HG03025 (cell line): ENCODE measurements at regions not wholly inside any gene's neighbourhood (a gene's known extent, or its start where the extent isn't known, plus 50 kb on each side); places are given as distances from the start of the nearest gene placed in this dataset.
"Not testable (repeated sequence)": the region's sequence is repeated elsewhere in the genome, so short reads cannot be mapped to it uniquely, and the experiment has no call there.

Experiments
- ATAC-seq: cut with Tn5 transposase; IDR thresholded peaks from one replicate; pipeline ENCODE4 v1.9.1; 2021; ENCODE audit warnings: mild to moderate bottlenecking, moderate library complexity; ENCODE audit not compliant: unreplicated experiment, low FRiP score

DNA sequence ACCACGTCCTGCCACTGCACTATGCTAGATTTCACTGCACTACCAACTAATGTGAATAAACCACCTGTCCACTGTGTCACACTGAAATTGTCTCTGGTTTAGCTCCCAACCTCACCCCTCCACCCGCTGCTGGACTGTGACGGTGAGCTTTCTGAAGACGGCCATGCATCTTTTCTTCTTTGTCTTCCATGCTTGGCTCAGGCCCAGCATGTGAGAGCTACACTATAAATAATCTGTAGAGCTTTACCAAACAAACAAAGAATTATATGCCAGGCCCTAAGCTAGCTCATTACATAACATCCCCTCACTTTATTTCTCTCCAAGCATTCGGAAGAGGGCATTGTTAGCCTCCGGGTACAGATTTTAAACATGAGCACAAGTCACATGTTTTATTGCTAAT is 633.2 kb downstream of the TNS3 start:
- ATAC-seq: no peak

DNA sequence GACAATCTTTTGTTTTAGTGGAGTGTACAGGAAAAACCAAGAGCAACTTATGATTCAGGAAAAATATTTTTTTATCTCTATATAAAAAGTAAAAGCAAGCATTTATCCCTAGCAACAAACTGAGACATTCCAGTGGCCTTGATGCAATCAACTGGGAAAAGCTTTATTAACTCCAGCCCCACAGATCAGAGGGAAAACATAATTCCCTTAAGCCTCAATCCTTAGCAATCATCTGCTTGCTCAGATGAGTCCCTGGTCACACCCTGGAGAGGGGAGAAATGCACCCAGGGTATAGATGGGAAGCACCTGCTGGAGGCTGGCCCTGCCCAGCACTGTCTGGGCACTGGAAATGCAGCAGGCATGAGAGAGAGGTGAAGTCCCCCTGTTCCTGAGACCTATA is 636.6 kb downstream of the TNS3 start:
- ATAC-seq: no peak

DNA sequence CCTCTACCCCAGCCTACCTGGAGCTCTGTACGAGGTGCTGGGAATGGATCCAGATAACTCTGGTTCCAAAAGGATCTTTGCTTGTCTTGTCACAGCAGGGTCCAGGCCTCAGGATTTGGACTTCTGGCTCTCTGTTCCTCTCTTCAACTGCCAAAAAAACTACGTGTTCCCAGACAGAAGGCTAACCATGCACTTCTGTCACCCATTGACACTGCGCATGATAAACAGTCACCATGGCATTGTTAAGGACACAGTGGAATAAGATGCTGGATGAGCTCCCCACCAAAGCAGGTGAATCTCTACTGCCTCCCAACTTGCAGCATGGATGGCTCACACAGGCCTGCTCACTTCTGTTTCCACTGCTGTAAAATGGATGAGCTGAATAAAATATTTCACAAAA is 637.9 kb downstream of the TNS3 start:
- ATAC-seq: no peak

DNA sequence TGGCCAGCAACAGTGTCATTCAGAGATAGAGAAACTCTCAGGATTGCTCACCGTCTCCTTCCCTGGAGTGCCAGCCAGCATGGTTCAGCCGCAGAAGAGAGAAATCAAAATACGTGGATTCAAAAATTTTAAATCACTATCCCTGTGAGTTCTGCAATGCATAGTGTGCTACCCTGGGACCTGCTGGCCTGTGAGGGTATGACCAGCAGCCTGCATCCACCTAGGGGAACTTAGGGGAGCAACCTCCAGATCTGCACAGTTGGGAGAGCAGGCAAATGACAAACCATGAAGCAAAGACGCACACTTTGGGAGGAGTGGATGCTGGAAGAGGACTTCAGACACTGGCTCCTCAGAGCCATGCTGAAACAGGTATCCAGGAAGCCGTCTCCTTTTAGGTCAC is 639.3 kb downstream of the TNS3 start:
- no peak for ATAC-seq

DNA sequence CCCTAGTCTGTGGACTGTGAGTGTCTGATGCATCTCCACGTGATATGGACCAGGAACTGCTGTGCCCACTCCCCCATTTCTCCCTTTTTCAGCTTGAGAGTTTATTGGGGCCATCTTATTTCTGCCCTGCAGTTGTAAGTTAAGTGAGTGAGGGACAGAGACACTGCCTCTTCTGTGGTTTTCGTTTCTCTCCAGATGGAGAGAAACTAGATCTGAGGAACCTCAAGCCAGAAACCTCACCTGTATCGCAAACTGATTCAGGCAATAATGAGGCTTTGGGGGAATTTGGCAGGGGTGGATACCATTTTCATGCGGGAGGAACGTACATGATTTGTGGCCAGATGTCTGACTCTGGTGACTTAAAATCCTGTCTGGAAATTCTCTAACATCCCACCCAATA is 641.7 kb downstream of the TNS3 start:
- ATAC-seq: no peak

DNA sequence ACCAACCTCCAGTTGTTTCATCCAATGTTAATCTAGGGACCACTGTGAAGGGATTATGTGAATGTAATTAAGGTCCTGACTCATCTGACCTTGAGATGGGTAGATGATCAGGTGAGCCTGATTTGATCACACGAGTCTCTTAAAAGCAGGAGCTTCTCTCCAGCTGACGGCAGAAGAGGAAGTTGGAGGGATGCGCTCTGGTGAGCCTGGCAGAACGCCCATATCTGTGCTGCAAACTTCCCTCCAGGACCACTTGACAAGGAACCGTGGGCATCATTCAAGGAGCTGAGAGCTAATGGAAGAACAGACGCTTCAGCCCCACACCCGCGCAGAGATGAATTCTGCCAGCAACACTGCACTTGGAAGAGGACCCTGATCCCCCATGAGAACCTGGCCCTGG is 642.4 kb downstream of the TNS3 start:
- no peak for ATAC-seq

DNA sequence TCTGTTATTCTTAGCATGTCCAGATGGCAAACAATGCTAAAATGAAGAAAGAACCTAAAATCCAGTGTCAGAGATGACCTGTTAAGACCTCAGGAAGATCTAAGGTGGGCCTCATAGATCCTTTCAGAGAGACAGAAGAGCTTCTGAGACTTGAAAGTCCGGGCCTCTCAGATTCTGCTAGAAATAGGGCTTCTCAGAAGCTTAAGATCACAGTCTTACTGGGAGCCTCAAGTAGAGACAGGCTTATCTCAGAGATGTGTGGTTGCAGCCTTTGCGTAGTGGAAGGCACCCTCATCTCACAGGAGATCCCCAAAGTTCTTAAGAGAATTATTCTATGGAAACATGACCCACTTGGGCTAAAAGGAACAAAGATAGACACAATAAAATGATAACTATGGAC is 642.8 kb downstream of the TNS3 start:
- peak; percentile 70 for ATAC-seq

DNA sequence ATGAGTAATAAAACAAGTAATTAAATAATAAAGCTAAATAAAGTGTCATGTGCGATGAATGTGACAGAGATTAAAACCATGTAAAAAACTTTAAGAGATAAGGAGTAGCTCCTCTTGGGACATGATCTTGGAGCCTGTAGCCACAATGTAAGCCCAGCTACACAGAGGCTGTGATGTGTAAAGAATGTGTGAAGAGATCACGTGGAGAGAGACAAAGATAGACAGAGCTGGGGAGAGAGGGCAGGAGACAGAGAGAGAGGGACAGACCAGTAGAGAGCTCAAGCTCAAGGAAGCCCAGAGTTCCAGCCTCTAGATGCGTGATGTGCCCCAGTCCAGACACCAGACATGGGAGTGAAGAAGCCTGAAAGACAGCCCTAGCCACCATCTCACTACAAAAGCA is 644.1 kb downstream of the TNS3 start:
- no peak for ATAC-seq

DNA sequence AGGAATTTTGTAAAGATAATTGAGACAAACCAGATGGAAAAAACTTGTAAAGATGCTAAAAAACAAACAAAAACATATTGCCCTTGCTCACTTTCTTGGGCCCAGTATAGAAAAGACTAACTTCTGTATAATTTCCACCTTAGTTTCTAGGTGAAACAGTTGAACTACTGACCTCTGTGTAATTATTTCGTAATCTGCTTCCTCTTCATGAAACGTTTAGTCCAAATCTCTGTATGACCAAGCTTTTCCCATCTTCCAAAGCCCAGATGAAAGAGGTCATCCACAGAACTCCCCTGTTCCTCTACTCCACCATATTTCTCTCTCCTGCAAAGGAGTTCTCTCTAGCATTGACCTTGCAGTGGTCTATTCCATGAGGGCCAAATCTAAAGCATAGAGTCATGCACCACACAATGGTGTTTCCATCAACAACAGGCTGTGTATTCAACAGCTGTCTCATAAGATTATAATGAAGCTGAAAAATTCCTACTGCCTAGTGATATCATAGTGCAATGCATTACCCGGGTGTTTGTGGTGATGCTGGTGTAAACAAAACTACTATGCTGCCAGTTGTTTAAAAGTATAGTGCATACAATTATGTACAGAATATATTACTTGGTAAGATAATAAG is 647.6 kb downstream of the TNS3 start:
- no peak for ATAC-seq

DNA sequence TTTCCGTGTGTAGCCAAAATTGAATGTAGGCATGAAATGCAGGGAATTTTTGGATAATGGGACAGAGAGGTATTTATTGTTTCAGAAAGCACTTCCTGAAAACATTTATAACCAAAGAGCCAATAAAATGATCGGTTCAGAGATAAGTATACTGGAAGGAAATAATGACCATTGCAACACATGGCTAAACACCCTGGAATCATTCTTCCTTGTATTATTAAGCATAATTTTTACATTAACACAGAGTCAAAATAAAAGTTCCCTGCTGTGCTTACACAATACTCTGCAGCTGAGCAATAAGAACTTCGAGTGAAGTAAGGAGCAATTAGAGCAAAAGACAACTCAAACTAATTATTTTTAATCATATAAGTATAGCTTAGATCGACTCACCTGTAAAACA is 648.3 kb downstream of the TNS3 start:
- no peak for ATAC-seq

DNA sequence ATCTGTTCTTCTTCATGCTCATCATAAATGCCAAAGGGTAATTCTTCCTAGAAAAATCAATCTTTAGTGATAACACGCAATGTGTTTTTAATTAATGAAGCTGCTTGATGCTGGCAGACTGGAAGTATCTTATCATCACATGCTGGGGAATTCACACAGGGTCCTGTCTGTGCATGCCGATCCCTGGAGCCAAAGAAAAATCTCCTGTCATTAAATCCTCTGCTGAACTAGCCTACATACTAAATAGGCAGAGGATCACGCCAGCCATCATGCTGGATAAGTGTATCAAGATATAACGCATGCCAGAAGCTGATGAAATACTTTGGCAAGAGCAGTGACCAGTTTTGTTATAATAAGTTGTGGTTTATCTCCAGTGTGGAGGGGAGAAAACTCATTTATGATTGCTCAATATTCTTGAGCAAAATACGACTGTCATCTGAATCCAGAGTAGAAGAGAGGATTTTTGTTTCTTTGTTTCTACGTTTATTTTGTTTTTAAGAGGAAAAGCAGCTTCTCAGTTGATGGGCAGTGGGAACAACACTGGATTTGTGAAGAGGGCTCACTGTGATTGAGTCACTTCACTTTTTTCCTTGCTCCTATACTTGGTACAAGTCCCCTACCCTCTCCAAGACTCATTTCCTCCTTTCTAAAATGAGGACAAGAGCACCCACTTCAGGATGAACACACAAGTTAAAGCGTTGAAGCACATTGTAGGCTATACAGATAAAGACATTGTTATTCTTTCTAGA is 649.1 kb downstream of the TNS3 start:
- no peak for ATAC-seq

DNA sequence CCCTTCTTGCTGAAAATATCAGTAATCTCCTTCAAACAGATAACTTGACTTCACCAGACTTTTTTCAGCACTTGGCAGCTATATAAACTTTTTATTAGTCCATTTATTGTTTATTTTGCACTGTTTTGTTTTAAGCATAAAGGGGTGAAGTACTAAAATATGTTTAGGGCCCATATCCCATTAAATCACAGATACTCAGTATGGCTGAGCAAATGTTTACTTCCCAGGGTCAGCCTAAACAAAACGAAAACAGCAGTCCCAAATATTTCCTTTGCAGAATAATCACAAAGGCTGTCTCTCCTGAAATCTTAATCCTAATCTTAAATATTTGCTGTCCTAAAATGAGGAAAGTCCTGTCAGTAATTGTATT is 649.6 kb downstream of the TNS3 start:
- ATAC-seq: no peak

DNA sequence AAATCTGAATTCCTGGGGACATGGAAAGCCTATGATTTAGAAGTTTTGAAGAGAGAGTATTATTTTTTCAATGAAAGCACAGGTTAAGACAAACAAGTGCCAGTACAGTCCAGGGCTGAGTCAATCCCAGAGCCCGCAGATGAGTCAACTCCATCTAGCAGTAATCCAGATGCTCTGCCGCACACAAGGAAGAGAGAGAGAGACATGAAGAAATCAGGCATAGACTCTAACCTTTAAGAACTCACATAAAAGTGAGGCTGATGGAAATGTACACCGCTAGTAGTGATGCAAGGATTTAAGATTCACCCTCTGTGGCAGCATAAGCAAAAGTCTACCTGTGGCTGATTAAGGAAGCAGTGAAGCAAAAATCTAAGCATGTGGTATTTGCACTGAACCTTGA is 651.5 kb downstream of the TNS3 start:
- no peak for ATAC-seq

DNA sequence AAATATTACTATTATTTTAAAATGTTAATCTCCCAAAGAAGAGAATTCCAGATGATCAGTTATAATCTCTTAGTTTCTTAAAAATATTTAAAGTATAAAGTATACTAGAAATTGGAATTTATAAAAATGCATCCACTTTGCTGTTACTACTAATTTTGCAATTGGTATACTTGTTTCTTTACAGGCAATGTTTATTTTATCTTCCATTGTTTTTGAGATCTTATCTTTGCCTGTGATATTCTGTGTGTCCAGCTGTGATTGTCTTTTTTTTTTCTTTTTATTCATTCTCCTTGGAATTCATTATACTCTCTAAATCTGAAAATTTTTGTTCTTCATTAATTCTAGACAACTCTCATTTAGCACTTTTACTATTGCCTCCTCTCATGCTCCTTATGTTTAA is 652.6 kb downstream of the TNS3 start:
- ATAC-seq: no peak

DNA sequence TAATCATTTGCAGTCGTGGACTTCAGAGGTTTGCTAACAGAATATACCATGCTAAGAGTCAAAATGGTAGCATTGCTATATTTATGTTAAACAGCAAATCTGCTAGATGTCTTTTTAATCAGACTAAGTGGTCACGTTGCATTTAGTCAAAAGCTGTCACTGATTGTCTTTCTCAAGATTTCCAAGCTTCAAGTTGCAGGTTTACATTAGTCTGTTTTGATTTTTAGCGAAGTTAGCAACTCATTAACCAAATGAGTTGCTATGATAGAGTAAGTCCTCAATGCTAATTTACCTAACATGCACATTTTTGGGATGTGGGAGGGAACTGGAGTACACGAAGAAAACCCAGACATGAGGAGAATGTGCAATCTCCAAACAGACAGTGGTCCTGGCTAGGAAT is 653.2 kb downstream of the TNS3 start:
- ATAC-seq: no peak

DNA sequence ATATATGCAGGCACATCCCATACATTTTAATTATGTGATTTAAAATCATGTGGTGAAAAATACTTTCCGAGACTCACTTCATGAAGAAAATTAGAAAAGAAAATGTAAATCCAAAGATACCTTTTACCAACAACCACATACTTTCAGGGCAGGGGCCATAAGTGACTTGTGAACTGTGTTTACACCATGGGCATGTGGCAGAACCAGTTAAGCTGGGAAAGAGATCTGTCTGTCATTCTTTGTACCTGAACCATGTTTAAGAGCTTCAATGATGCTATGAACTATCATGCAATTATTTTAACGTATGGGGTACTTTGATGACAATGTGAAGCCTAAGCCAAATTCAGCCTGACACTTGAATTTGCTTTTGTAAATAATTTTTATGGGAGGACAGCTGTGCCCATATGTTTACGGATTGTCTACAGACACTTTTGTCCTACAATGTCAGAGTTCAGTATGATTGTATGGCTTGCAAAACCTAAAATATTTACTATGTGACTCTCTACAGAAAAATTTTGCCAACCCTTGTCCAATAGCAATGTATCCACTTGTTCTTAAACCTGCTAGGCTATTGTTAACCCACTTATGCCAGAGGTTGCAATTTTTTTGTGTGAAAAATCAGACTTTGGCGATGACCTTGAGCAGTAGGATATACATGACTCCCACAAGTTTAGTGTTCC is 654.6 kb downstream of the TNS3 start:
- no peak for ATAC-seq

DNA sequence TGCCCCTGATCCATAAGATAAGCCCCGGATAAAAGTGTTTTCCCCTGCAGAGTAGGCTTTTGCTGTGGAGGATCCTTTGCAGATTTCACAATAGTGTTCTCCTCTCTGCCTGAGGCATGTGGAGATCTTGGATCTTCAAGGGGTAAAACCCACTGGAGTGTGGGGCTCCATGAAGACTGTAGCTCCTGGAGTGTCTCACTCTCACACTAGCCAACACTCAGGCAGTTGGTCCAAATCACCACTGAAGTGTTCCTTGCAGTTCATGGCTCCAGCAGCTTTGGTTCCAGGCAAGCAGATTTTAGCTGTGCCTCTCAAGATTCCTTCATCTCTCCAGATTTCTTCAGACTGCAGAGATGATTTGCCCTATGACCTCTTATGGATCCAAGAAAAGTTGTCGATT is 665.3 kb downstream of the TNS3 start:
- no peak for ATAC-seq

DNA sequence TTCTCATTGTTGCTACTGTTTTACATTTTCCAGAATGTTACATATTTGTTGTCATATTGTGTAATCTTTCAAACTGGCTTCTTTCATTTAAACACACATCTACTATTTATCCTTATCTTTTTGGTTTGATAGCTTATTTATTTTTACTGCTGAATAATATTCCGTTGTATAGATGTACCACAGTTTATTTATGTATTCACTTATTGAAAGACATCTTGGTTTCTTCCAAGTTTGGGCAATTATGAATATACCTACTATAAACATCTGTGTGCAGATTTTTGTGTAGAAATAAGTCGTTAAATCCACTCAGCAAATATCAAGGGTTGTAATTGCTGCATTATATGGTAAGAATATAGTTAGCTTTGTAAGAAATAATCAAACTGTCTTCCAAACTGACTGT is 669.2 kb downstream of the TNS3 start:
- no peak for ATAC-seq

DNA sequence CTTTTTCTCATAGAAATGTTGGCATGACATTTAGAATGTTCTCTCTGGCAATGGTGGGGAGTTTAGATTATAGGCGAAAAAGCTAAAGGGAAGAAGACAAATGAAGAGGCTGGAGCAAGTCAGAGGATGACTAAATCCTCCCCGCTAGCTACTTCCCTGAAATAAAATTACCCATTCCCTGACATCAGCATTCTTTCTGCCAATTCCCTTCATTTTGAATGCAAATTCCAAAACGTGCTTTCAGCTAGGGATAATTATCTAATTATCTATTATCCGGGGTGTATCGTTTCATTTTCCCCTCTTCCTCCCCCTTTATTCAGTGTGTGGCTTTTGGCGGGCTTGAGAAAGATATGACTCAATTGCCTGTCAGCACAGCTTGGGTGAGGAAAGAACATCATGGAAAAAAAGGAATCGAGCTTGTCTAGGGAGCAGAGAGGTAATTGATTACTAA is 672.3 kb downstream of the TNS3 start:
- no peak for ATAC-seq

DNA sequence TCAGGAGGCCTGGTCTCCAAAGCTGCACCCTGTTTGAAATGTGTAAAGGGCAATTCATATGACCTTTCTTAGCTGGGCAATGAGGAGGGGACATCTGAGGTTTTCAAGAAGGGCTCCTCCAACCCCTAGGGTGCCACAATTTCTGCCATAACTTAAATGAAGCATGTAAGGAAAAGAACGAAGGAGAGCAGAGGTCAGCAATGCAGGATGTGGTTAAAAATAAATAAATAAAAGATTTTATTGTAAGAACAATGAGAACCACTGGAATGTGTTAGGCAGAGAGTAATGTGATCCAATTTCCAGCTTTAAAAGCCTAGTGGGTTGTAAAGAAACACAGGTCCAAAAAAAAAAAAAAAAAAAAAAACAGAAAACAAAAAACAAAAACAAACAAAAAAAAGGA is 673.1 kb downstream of the TNS3 start:
- ATAC-seq: no peak

DNA sequence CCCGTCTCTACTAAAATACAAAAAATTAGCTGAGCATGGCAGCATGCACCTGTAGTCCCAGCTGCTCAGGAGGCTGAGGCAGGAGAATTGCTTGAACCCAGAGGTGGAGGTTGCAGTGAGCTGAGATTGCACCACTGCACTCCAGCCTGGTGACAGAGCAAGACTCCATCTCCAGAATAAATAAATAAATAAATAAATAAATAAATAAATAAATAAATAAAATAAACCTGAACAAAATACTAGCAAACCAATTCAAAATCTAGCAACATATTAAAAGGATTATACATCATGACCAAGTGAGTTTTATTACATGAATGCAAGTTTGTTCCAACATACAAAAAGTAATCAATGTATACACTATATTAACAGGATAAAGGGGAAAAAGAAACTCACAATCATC is 677.4 kb downstream of the TNS3 start:
- ATAC-seq: not testable (repeated sequence)

DNA sequence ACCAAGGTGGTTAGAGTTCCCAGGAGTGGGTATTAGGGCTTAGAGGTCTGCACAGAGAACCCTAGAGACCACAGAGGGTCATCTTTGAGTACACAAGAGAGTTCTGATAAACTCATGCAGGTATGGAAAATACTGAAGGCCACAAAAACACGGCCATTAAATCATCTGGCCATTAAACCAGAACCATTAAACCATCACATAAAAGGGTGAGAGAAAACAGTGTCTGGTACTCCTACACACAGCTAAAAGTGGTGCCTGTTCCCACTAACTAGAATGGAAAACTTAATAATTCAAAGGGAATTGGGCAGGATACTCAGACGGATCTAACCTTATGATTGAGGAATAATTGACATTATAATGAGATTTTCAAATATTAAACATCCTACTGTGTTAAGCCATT is 679.4 kb downstream of the TNS3 start:
- ATAC-seq: no peak
